ENCODE measurements at regions not wholly inside any gene's neighbourhood (a gene's known extent, or its start where the extent isn't known, plus 50 kb on each side); places are given as distances from the start of the nearest gene placed in this dataset.

GRCh38 chr2:172280571-172281361, 146.6 kb upstream of the ITGA6 start:
- TF ChIP-seq CTCF (IDR thresholded peaks at IDR 0.05 in 8 of 11, conservative IDR thresholded peaks at IDR 0.05 in 3 of 11) (no peak), POLR2A (IDR thresholded peaks at IDR 0.05) (no peak)

All from spleen (tissue), 7 donors.